OCI-LY3 (cell line): ENCODE measurements at regions not wholly inside any gene's neighbourhood (a gene's known extent, or its start where the extent isn't known, plus 50 kb on each side); places are given as distances from the start of the nearest gene placed in this dataset.

Experiments
- EZH2phosphoT487 ChIP-seq: fragments of 200-600 bp; shearing (Covaris generic); IDR thresholded peaks from 2 replicates; pipeline ENCODE4 v1.6.1; 2018; ENCODE audit warnings: antibody characterized with exemption, mixed run types, low read depth
- TF ChIP-seq, protein P1 (sequence below): fragments of 200-600, 300-600 bp; sonication (generic); IDR thresholded peaks from 2 replicates; pipeline ENCODE4 v1.5.1; 2014; ENCODE audit warnings: antibody characterized with exemption, low read length, low read depth

DNA sequence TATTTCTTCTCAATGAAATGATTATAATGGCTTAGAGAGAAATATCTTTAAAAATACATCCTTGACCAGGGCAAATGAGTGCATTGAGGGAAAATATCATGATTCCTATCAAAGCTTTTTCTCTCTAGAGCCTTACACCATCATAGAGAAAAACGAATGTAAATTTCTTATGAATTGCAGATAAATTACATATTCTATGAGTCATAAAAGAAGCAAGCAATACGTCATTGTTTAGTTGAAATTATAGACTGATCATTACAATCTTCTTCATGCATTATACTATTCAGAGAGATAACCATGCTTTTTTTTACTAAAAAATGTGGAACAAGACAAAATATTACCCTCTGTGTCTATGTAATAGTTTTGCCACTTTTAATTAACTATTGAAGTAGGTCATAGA is 100.9 kb upstream of the RXFP1 start:
- TF ChIP-seq, protein P1, sequence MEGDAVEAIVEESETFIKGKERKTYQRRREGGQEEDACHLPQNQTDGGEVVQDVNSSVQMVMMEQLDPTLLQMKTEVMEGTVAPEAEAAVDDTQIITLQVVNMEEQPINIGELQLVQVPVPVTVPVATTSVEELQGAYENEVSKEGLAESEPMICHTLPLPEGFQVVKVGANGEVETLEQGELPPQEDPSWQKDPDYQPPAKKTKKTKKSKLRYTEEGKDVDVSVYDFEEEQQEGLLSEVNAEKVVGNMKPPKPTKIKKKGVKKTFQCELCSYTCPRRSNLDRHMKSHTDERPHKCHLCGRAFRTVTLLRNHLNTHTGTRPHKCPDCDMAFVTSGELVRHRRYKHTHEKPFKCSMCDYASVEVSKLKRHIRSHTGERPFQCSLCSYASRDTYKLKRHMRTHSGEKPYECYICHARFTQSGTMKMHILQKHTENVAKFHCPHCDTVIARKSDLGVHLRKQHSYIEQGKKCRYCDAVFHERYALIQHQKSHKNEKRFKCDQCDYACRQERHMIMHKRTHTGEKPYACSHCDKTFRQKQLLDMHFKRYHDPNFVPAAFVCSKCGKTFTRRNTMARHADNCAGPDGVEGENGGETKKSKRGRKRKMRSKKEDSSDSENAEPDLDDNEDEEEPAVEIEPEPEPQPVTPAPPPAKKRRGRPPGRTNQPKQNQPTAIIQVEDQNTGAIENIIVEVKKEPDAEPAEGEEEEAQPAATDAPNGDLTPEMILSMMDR, result no peak
- TF ChIP-seq EZH2phosphoT487, result no peak
